ENCODE measurements at regions not wholly inside any gene's neighbourhood (a gene's known extent, or its start where the extent isn't known, plus 50 kb on each side); places are given as distances from the start of the nearest gene placed in this dataset.

DNA sequence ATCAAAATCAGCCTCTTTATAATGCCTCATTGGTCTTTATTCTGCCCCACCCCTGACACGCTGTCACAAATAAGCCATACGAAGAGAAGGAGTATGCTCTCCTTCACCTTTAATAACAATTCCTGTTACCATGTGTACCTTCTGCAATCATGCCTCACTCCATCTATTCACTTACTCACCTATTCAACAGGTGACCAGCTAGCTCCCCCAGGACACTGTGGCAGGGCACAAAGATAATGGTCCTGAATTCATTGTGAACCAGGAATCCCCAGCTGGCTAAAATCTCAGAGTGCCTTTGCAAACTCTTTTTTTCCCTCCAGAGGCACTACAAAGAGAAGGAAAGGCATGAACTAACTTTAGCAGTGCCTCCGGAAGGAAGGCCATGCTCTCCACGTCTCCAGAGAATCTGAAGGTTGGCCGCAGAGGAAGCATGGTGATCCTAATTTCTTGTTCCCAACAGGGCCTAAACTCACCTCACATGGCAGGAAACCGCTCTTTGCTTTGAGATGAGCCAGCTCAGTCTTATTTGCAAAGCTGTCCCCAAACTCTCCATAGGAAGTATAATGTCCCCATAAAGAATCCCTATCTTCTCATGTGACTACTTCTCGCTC, 590.3 kb downstream of the BUD13 start:
- DNase-seq (ENCODE audit: low read depth): no peak

DNA sequence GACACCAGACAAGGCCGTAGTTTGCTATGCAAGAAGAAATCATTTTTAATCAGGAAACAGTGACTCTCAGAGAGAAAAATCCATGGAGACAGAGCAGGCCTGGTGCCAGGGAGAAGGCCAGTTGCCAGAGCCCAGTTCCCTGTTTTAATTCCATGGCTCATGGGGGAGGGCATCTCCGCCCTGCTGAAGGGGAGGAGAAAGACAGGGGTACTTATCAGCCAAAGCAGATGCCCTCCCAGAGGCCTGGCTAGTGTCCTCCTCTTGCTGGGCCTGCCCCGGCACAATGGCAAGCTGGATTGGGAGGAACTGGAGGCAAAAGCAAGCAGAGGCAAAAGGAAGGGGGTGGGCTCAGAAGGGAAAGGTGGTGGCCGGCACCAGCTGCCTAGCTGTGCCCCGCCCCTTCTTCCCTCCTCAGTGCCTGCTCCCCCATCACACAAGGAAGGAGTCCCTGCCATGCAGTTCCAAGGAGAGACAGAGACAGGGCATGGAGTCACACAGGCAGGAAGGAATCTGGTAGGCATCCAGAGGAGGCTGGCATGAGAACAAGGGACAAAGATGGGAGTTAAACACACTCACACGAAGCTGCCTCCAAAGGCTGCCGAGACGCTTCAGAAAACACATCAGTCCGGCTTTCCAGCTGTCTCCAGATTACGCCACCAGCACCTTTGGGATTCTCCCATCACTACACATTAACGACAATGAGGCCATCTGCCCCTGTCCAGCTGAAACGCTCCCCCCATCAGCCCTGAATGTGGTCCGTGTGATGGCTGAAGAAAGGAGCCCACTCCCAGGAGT, 591.8 kb downstream of the BUD13 start:
- no peak for DNase-seq (ENCODE audit: low read depth)

DNA sequence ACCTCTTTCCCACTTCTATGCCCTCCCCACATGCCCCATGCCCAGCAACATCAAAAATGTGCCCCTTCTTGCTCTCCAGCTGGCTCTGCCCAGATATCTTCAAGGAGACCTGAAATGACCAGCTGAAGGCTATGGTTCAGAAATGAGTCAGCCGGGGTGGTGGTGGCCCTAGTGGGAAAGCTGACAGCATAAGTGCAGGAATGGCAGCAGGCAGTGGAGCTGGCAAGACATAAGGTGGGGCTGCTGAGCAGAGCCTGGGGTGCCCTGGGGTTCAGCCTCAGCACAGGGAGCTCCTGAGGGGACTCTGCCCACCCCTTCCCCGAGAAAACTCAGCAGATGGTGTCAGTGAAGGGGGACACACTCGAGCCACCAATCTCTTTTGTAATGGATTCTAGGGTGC, 593.4 kb downstream of the BUD13 start:
- no peak for DNase-seq (ENCODE audit: low read depth)

DNA sequence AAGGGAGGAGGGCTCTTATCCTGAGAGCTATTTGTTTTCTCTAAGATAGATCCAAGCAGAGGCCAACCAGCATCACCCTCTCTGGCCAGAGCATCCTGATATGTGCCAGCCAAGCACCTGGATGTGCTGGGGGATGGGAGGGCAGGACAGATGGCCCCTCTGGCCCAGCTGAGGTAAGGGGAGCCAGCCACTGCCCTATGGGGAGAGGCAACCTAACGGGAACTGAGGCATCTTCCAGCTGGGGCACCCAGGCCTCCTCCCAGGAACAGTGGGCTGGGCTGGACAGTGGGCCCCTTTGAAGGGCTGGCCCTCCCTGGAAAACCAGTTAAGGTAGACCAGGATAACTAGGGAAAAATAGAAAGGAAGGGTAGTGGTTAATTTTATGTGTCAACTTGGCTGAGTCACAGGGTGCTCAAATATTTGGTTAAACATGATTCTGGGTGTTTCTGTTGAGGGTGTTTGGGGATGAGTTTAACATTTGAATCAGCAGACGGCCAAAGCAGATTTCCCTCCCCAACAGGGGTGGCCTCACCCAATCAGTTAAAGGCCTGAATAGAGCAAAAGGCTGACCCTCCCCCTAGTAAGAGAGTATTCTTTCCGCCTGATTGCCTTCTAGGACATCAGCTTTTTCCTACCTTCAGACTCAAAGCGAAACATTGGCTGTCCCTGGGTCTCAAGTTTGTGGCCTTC, 595.1 kb downstream of the BUD13 start:
- DNase-seq (ENCODE audit: low read depth): no peak

DNA sequence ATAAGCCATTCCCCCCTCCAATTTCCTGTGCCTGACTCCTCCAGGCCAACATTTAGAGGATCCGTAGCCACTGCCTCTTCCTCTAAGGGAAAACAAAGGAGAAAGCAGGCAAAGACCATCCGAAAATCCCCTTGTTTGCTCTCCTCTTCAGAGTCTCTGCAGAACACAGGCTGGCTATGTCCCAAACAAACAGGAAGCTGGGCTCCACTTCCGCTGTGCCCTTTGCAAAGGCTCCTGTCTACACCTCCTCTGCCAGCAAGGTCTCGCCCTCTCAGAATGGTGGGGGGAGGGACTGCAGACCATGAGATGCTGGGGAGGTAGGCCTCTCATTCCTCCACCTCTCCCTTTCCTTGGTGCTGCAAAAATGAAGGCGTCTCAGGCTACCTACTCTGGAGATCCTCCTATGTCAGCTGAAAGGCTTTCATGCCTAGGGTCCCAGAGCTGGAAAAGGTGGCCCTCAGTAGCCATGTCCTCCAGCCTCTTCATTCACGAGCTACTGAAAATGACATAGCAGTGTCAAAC, 596.2 kb downstream of the BUD13 start:
- DNase-seq (ENCODE audit: low read depth): no peak

DNA sequence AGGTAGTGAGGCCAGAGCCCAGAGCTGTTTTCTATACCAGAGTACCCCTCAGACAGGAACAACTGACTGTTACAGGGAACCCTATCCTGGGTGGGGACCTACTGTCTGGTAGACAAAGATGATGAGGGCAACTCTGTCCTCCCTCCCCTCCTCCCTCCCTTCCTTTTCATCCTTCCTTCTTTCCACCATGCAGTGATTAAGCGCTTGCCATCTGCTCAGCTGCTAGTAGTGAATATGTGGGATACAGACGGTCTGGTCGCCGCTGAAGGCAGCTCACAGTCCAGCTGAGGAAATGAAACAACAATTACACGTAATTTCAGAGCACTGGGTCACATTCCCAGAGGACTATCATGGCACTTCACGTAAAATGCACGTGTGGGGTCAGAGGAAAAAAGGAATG, 597.1 kb downstream of the BUD13 start:
- DNase-seq (ENCODE audit: low read depth): no peak

DNA sequence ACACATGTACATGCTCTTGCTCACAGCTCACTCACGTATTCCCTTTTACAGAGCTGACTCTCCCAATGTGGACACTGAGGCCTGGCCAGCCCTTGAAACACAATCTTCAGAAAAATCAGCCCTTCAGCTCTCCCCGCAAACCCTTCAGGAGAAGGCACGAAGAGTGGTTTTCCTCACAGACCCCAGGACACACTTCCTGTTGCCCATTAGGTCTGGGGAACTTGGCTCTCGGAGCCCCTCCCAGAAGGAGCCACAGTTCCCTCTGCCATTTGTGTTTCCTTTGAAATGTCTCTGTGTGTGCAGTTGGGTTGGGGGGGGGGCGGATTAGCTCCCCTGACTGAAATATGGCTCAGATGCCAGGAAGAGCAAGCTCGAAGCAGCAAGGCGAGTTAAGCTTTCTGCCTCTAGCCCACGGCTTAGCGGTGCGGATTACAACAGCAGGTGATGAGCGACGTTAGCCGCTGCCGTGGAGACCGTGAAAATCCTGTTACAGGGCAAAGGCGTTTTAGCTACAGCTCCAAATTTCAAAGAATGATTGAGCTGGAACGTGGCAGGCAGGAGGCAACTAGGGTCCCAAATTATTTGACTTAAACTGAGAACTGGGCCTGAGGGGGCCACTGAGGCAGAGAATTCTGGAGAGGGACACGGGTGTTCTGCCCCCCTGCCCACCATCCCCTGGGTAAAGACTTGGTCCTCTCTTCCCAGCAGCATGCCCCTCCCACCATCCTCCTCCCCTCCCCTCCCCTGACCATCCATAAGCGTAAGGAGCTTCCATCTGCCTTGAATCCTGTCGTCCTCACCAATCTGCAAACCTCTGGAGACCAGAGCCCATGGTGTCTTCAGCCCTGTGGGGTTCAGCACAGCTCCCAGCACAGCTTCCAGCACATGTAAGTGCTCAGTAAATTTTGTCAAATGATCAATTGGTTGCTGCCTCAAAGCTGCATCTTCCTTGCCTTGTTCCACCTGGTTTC, 598.6 kb downstream of the BUD13 start:
- no peak for DNase-seq (ENCODE audit: low read depth)

DNA sequence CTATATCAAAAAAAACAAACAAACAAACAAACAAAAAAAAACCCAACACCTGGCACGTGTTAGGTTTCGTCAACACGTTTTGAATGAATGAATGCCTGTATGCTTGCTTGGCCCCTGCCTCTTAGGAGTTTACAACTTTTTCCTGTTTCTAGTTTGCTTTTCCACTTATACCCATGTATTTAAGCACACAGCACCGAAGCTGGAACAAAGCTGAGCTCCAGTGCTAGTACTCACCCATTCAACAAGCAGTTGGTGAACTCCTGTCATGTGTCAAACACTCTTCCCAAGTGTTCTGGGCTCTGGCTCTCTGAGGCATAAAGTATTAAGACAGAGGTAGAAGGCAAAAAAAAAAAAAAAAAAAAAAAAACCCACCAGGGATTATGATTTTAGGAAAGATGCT, 599.3 kb downstream of the BUD13 start:
- DNase-seq (ENCODE audit: low read depth): no peak

DNA sequence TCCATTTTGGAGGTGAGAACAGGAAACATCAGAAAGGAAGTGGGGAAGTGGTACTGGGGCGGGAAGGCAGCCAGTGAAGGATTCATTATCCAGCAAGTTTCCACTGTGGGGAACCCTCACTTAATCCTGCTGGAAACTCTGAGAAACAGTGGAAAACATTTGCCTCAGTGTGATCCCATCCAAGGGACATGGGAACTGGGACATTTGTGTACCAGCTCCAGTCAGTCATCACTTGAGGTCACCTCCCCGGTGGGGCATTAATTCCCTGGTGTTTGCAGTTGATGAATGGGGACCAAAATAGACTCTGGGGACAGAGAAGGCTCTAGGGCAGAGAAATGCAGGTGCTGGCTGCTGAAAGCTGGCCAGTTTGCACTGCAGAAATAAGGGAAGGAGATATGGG, 599.9 kb downstream of the BUD13 start:
- DNase-seq (ENCODE audit: low read depth): no peak

DNA sequence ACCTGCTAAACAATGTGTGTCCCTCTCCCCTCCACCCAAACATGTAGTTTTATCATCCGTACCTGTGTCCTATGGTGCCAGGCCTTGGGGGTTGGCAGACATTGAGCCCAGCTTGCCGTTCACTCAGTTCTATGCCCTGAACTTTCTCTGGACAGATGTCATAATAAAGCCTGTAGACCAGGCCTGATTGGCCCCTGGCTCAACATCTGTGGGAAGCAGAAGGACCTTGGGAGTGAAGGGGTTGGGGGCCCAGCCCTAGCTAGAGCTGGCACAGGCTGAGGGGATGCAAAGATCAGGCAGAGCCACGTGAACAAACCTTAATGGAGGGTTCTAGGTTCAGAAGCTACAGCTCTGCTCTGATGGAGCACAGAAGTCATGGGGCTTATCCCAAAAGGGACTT, 600.6 kb downstream of the BUD13 start:
- DNase-seq (ENCODE audit: low read depth): no peak

DNA sequence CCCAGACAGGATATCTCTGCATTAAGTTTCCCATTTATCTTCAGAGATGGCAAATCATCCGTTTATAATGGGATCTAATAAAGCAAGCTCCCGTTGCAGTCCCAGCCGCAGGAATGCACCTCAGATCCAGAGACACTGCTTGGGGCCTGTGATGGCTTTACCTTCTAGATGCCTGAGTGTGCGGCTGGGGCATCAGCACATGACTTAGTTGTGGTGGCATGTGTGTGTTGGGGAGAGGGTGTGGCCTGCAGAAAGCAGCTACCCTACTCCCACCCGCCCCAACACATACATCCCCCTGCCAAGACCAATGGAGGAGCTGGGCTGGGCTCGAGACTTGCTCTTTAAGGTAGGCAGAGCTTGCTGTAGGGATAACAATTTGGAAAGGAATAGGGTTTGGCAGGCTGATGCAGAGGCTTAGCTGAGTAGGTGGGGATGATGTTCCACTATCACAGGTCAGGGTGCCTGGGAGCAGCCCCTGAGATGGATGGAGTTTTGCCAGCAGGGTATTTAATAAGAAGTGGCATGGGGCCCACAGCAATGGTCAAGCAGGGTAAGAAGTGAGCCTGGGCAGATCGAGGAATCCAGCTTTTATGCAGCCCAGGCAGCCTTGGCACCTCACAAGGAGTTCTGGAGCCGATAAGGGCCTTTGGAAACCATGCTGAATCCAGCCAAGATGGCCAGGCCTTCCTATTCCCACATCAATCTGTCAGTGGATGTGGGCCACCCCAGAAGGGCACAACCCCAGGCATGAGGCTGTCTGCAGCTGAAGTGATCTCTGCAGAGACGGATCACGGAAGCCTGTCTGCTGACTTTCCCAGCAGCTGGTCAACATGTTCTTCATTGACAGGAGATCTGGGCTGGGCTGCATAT, 601.3 kb downstream of the BUD13 start:
- DNase-seq (ENCODE audit: low read depth): no peak

DNA sequence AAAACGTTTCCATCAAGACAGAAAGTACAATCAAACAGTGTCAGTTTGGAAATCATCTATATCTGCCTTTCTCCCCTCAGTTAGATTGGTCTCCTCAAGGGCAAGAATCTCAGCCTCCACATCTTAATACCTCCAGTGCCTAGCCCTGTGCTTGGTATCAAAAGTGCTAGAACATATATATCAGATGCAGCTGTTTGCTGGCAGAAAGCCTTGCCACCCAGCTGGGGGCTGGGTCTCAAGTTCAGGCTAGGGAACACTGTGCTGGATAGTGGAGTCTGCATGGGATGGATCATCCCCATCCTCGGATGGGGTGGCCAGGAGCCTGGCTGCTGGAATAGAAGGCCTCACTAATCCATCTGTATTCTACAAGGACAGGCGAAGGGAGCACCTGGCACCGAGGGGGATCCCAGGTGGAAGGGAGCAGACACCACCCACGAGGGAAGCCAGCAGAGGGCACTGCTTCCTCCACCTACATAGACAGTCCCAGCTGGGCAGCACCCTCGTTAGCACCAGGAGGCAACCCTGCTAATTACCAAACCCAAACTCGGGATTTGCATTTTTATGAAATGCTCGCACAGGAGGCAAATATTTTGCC, 602.2 kb downstream of the BUD13 start:
- no peak for DNase-seq (ENCODE audit: low read depth)

DNA sequence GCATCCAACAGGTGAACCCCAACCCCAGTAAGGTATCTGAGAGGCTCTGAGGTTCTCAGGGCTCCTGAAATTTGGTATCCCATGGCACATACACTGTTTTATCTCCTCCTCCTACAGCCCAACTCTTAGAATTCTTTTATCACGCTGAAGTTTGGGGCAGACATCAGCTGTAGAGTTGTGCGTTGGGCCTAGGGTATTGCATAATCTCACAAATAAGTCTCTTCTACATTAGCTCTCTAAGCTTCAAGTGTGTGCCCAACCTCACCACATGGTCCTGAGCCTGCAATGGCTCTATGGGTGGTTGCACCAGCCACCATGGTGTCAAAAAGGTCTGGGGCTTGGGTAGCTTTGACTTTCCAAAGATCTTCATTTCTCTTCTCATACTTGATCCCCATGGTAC, 603.0 kb downstream of the BUD13 start:
- no peak for DNase-seq (ENCODE audit: low read depth)

DNA sequence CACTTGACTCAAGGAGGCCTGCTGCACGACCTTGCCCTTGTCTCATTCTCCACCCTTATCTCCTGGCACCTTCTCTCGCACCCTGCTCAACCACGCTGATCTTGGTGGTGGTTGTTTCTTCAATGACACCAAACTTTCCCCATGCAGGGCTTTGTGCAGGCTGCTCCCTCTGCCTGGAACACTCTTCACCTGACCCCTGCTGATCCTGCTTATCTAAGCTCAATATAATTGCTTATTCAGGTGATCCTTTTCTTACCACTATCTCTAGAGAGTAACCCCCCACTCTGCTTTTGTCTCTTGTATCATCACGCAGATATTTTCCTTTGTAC, 604.4 kb downstream of the BUD13 start:
- DNase-seq (ENCODE audit: low read depth): no peak

DNA sequence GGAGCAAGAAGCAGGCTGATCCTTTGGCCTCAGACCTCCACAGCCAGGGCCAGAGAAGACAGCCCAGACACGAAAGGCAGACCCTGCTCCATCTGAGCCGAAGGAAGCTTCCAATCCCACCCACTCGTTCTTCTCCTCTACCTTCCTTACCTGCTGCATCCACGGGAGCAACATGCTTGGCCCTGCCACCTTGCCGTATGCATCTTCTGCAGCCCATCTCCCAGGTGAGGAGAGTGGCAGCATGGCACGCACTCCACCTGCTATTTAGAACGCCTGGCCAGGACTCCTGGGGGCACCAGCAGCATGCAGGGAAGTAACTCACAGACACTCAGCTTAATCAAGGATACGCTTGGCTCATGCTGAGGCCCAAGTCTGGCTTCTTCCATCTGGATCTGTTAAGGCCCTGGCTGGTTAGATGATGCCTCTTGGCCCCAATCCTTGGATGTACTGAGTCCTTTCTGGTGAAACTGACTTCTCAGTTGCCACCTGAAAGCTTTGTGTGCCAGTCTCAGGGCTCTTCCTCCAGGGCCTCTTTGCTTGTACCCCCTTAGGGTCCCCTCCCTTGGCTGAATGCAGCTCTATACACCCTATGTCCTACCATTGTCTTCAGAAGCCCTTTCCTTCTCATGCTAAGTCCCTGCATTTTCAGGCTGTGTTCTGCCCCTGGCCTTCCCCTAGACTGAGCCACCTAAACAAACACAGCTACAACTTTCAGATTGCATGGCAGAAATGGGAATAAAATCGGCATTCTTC, 604.9 kb downstream of the BUD13 start:
- no peak for DNase-seq (ENCODE audit: low read depth)

DNA sequence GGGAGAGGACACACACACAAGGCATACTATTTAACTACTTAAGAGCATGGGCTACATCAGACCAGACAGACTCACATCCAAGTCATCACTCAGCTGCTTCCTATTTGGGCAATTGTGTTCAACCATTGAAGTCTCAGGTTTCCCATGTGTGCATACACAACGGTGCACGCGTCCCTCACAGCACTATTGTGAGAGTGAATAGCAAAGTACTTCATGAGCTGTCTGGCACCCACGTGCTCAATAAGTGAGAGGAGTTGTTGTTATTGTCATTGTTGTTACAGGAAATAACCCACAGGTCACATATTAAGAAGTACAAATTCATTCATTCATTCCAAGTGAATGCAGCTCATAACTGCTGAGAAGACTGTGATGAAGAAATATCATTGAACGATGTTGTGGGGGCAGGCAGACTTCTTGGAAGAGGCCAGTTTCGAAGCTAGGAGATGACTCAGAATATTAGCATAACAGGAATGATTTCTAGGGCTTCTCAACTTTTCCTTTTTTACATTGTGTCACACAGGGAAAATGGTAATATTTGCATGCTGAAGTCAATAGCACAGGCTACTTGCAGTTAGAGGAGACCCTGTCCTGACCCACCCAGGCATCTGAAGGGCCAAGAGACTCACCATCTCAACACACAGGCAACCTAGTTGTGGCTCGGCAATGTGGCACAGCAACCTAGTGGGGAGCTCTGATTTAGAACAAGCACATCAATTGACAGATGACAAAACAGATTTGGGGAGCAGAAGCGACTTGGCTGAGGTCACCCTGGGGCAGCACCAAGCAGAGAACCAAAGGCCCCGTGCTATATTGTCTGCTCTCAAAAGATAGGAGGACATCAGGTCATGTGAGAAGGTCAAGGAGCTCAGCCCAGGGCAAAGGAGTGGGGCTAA, 606.0 kb downstream of the BUD13 start:
- DNase-seq (ENCODE audit: low read depth): no peak

DNA sequence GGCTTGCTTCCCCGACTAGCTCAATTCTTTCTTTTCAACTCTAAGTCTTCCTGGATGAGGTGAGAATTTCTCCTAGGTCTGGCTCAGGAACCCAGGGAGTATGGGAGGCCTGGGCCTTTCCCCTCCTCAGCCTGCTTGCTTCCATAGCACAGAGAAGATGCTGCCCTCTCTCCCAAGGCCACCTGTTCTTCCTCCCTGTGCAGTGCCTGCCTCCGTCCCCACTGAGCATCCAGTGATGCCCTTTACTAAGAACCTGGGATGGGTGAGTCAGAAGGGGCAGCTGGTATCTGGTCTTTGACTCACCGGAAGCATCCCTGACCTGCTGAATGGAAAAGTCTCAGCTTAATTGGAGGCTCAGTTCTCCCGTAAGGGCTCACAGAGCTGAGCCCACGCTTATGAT, 607.9 kb downstream of the BUD13 start:
- no peak for DNase-seq (ENCODE audit: low read depth)

DNA sequence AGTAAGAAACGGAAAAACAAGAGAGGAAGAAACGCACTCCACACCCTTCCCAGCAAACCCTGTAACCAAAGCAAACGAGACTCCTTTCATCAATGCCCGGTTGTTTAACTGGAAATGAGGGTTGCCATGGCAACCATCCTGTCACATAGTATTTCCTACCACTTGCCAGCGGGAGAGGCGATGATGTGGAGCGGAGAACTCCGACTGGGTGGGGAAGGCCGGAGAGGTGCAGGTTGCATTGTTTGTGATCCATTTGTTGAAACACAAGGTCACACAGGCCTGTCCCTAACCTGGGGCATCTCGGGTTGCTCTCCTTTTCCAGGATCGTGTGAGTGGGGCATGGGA, 609.9 kb downstream of the BUD13 start:
- no peak for DNase-seq (ENCODE audit: low read depth)
